Heart left ventricle (tissue), 13 donors: ENCODE measurements at regions not wholly inside any gene's neighbourhood (a gene's known extent, or its start where the extent isn't known, plus 50 kb on each side); places are given as distances from the start of the nearest gene placed in this dataset.

Experiments used
- POLR2A ChIP-seq, 2 donors: fragments of 450-650 bp; IDR thresholded peaks; one replicate each; pipeline ENCODE4 v1.6.1; 2017; ENCODE audit warnings: antibody characterized with exemption in 2 of 2, mild to moderate bottlenecking in 2 of 2, moderate library complexity in 2 of 2
- TF ChIP-seq, protein P1 (sequence below), 12 donors: fragments of 200-600 bp; sonication (generic) in 4 of 12; IDR thresholded peaks; one replicate each; pipeline versions ENCODE4 v1.5.0 to v1.8.0; 2018 to 2022; ENCODE audit warnings: antibody characterized with exemption in 12 of 12, mild to moderate bottlenecking in 5 of 12
- donor health status: ischemic (EF 13 %, LVEDD 7.1; RV severe dilation, severe dysfunction).
- donor health status: DM: no; HTN: yes; CAD: no.
- donor health status: DM: no; HTN: no; CAD: no.
- donor health status: ischemic (EF 25% LVEDD 6.9; RV normal size, moderate dysfunction).
- donor health status: ischemic (EF 25% LVEDD 5.7; RV mildly dilated, moderate dysfunction).
- donor health status: ischemic (EF 35%, LVEDD 5.7; RV mildly dilated, moderate dysfunction).
- donor health status: nonischemic (EF 11% LVEDD 7.7; RV severe dilation, severe dysfunction).
- donor health status: DM: yes; HTN: yes; CAD: no.
- donor health status: PGD.
- donor health status: ischemic (EF 29% LVEDD 5.4; RV normal size, mild dysfunction).
- donor health status: nonischemic (EF 23%, LVEDD 6.1; RV moderate dilation, normal function).

DNA sequence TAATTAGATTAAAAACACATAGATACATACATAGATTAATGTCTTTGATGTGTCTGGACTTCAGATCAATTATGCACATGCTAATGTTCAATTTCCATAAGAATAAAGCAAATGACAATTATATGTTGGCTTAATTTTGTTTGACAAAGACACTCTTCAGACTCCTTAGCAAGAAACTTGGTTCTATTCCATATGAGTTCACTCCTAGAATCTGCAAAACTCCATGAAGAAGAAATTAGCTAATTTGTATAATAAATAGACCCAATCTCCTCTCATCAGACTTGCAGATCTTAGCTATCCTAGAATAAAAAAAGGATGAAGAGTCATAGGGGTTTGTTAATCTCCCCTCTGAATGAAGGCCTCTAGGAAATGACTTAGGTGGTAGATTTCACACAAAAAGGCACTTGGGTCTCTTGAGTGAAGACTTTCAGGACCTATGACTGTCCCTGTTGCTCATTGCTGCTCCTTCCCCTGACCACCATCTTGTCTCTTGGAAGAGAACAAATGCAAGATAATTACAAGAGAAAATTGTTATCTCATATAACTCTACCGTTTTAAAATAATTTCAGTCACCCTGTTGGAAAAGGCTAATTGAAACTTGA, 302.2 kb downstream of the EFNB2 start:
- TF ChIP-seq, protein P1, sequence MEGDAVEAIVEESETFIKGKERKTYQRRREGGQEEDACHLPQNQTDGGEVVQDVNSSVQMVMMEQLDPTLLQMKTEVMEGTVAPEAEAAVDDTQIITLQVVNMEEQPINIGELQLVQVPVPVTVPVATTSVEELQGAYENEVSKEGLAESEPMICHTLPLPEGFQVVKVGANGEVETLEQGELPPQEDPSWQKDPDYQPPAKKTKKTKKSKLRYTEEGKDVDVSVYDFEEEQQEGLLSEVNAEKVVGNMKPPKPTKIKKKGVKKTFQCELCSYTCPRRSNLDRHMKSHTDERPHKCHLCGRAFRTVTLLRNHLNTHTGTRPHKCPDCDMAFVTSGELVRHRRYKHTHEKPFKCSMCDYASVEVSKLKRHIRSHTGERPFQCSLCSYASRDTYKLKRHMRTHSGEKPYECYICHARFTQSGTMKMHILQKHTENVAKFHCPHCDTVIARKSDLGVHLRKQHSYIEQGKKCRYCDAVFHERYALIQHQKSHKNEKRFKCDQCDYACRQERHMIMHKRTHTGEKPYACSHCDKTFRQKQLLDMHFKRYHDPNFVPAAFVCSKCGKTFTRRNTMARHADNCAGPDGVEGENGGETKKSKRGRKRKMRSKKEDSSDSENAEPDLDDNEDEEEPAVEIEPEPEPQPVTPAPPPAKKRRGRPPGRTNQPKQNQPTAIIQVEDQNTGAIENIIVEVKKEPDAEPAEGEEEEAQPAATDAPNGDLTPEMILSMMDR (IDR thresholded peaks at IDR 0.05): no peak
- no peak for TF ChIP-seq POLR2A (IDR thresholded peaks at IDR 0.05)
